HG02970 (cell line): ENCODE measurements at regions not wholly inside any gene's neighbourhood (a gene's known extent, or its start where the extent isn't known, plus 50 kb on each side); places are given as distances from the start of the nearest gene placed in this dataset.

Experiments used
- ATAC-seq: cut with Tn5 transposase; IDR thresholded peaks from one replicate; pipeline ENCODE4 v1.9.1; 2021; ENCODE audit warnings: mild to moderate bottlenecking, moderate library complexity, moderate number of reproducible peaks; ENCODE audit not compliant: unreplicated experiment, low FRiP score

DNA sequence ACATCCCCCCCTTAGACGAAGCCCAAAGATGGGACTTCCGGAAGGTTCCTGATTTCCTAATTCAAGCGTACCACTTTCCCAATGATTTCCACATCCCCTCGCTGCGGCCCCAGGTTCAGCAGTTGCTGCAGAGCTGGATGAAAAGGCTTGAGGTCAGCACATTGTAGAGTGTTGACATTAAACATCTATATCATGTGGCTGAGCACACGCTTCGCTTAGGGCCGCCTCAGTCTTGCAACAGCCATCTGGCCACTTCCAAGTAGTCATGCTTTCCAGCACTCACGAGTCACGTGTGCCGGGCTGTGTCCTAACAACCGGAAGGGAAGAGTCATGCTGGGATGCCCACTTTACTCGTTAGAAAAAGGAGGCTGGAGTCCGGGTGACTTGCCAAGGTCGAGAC, 340.6 kb upstream of the IRX4 start:
- no peak for ATAC-seq

DNA sequence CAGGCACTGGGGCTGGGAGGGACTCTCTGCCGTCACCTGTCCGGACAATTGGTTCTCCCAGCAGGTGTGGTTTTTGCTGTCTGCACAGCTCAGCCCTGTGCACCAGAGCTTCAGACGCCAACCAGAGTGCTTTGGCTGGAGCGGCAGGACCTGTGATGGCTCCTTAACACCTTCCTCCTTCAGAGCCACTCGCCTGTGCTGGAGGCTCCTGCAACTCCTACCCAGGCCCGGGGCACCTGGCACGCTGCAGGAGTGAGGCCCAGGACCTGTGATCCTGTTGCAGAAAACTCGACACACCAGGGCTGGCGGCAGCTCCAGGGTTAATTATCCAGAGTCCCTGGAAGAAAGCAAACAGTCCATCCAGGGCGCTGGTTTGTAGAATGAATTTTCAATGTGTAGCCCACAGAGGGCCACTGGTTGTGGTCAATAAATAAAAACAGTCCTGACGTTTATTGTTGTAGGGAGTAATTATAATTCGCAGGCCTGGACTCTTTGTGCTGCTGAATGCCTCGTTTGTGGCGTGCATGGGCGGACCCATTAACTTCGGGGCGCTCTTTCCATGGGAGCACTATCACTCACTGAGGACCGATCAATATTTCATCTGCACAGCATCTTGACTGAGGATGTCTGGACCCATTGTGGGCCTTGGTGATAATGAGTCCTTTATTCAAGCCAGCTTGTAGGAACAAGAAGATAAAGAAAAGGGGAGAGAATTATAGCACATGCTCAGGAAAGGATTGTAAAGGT, 339.7 kb upstream of the IRX4 start:
- no peak for ATAC-seq

DNA sequence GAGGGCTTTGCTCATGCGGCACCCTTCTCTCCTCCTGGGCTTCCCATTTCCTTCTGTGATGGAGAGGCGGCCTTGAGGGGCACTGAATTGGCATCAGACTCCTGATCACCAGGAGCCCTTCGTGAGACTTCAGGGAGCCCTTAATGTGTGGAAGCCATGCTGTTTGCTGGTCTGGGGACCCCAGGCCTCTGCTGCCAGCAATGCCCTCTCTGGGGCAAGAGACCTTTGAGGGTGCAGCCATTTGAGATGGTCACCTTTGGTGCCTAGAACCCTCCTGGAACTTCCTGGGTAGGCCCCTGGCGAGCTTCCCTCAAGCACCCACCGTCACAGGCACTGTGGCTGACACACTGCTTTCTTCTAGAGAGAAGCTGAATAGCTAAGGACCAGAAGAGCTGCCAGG, 338.7 kb upstream of the IRX4 start:
- no peak for ATAC-seq

GRCh38 chr5:2220741-2221140, 338.0 kb upstream of the IRX4 start:
- no peak for ATAC-seq

DNA sequence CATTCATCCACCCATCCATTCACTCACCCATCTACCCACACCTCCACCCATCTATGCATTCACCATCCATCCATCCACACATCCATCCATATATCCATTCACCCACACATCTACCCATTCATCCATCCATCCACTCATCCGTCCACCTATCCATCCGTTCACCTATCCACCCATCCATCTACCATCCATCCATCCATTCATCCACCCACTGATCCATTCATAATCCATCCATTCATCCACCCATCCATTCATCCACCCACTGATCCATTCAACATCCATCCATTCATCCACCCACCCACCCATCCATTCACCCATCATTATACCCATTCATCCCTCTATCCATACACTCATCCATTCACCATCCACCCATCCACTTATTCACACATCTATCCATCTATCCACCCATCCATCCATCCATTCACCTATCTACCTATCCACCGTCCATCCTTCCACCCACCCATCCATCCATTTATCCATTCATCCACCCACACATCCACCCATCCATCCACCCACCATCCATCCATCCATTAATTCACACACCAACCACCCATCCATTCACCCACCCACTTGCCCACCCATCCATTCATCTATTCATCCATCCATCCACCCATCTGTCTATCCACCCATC, 336.5 kb upstream of the IRX4 start:
- no peak for ATAC-seq

DNA sequence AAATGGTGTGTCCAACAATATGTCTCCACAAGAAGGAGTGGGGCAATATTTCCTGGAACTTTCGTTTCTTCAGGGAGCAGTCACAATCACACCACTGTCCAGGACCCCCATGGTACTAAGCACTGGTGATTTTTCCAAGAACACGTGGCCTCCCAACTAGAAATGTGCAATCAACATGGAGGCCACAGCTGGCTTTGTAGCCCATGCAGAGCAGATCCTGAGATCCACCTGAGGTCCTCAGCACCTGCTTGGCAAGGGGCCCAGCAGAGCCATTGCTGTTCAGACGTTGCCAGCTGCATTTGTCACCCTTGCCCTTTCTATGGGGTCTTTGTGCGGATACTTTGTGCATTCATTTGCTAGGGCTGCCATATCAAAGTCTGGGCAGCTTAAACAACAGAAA, 334.5 kb upstream of the IRX4 start:
- no peak for ATAC-seq

GRCh38 chr5:2214910-2215590, 332.3 kb upstream of the IRX4 start:
- no peak for ATAC-seq

DNA sequence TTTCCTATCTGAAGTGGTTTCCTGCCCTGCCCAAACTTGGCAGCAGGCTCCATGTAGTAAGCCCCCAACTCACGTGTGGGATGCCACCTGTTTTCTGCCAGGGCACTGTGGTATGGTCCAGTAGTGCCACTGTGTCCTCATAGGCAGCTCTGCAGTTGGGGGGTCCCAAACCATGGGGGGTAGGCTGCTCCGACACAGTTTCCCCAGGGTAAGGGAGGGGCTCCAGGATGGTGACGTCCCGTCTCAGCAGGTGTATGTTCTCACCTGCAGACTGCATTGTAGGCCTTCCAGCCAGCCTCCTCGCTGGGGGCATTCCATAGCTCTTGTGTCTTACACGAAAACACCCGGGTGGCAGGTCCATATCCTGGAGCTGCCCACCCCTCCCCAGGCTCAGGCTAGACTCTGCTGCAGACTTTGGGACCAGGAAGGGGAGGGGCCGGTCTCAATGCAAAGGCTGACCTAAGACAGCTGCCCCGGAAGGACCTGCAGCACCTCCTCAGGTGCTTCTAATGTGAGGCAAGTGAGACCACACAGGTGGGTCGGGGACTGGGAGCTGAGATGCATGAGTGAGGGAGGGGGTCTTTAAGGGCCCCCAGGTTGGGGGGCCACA, 330.5 kb upstream of the IRX4 start:
- no peak for ATAC-seq

DNA sequence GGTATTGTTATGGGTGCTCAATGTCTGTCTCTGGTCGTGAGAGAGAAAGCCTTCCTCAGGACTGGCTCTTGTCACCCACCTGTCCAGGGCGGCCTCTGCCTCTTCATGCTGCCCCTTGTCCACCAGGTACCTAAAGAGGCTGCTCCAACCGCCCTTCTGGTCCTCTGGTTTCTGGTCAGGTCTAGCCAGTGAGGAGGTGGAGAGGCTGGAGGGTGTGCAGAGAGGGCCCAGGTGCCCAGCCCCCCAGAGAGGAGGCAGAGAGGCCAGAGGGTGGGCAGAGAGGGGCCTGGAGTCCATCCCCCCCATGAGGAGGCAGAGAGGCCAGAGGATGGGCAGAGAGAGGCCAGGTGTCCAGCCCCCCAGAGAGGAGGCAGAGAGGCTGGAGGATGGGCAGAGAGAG, 329.8 kb upstream of the IRX4 start:
- no peak for ATAC-seq

GRCh38 chr5:2208239-2208544, 325.5 kb upstream of the IRX4 start:
- ATAC-seq, result no peak

- ATAC-seq, result no peak
These were observed 324.9 kb upstream of the IRX4 start for GRCh38 chr5:2207416-2208238.

- ATAC-seq, result no peak
These were observed 324.3 kb upstream of the IRX4 start for GRCh38 chr5:2207109-2207399.

DNA sequence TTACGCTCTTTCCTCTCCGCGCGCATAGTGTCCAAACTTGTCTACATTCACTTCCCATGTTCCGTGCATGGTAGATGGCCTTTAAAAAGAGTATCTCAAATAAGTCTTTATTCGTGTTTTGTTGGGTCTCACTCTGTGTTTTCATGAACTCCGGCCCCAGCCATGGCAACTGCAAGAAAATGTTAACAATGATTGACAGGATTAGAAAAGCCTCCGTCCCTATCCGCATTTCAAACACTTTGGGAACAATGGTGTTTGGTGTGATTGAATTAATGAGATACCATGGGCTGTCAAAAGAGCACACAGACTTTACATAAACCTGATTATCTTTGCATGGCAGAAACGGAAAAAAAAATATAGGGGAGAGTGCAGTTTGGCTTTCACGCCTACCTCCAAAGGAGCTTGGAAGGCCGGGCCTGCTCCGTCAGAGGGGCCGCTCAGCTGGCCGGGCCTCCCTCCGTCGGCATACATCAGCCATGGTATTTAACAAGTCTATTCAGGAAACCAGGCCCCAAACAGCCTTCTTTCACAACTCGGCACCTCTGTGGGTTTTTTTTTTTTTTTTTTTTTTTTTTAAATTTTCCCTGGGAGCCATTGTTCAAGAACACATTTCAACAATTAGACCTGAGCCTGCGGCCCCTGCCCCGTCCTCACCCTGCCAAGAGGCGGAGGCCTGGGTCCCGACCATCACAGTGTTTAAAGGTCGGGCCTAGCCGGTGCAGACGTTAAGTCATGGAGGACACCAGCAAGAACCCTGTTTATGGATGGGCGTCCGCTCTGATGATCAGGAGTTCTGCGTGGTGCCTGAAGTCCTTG, 323.8 kb upstream of the IRX4 start:
- ATAC-seq, result no peak

DNA sequence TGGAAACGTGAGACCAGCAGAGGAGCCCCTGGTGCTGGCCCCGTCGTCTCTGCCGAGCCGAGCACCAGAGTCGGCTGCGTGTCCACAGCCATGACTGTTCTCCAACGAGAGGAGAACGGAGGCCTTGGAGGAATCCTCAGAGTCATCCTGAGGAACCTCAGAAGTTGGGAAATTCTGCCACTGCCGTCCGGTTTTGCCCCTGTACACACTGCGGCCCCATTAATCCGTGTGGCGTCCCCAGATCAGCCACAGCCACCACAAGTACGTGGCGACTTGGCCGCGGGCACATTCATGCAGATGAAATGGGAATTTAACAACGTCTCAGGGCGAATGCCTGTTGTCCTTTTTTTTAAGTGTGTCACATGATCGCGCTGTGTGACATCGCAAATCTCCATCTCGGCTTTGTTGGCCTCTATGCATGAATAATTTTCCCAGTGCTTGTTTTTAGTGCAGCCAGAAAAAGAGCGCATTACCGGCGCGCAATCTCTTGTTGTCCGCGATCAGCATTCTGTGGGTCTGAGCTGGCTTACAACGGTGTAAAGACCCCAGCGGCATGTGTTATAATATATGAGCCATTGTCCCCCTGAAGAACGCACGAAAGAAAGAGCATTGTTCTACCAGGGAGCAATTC, 323.0 kb upstream of the IRX4 start:
- ATAC-seq, result no peak

GRCh38 chr5:2205185-2205585, 322.5 kb upstream of the IRX4 start:
- no peak for ATAC-seq

DNA sequence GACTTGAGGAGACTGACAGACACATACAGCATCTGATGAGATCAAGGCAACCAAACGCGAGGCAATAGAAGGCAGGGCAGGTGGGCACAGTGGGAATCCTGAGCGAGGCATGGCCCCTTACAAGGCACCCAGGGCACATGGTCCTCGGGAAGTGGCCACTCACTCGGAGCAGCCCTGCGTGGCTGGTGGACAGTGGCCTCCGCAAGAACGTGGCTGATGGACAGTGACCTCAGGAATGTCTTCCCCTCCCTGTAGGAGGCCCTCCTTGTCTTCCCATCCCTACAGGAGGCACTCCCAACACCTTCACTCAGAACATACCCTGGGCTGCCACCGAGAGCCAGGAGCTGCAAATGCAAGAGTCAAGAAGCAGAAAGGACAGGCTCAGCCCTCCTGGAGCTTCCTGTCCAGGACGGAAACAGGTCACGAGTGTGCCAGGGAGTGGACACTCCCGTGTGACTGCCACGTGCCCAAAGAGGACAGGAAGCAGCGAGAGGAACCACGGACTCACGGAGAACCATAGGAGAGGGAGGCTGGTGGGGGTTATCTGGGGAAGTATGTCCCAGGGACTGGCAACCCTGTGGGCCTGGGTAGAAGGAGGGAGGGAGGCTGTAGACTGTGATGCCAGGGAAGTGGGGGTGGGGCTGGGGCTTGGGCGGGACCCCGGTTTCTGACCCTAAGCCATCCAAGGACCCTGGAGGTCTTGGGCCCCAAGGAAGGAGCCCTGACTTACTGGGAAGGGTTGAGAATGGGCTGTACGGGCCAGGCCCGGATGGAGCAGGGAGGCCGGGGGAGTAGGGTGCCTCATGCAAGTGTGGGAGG, 321.9 kb upstream of the IRX4 start:
- no peak for ATAC-seq

- ATAC-seq, result no peak
These were observed 321.0 kb upstream of the IRX4 start for GRCh38 chr5:2203774-2204173.

DNA sequence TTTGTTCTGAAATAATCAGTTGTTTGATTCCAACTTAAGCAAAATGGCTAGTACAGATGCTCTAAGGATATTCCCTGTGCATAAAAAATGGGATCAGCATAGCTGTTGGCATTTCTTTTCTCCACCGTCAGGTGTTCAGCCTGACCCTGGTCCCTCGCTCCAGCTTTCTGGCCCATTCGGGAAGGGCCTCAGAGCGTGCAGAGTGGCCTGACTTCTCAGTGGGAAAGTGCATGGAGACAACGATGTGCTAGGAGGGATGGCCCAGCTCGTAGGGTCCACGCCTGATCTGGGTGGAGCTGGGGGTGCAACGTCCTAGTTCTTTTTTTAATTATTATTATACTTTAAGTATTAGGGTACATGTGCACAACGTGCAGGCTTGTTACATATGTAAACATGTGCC, 319.1 kb upstream of the IRX4 start:
- no peak for ATAC-seq

DNA sequence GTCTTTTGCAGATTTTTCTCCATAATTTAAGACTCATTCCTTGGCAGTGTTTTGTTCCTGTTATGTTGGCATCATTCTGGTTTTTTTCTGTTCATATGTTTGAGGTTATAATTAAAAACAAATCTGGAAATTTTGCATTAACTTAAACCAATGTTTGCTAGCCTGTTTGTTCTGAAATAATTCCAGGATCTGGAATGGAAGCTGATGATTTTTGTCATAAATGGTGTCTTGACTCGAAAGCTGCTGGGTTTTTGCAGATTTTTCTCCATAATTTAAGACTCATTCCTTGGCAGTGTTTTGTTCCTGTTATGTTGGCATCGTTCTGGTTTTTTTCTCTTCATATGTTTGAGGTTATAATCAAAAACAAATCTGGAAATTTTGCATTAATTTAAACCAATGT, 318.7 kb upstream of the IRX4 start:
- no peak for ATAC-seq
